ENCODE measurements at regions not wholly inside any gene's neighbourhood (a gene's known extent, or its start where the extent isn't known, plus 50 kb on each side); places are given as distances from the start of the nearest gene placed in this dataset.

- Mint-ChIP-seq H3K27ac (no peak overlapping the region), H3K9me3 (peaks cover 0 to 2% (median 0%) of the 10 kb centered on the region in 7 donors), H3K27me3 (peaks cover 4% of the 10 kb centered on the region), H3K4me3 (no peak overlapping the region), H3K4me1 (no peaks in the 10 kb centered on the region), H3K36me3 (no peaks in the 10 kb centered on the region)
- Histone ChIP-seq H3K27ac (ENCODE audit: insufficient read depth, low read length, poor library complexity, severe bottlenecking) (no peak overlapping the region), H3K4me1 (ENCODE audit: control insufficient read depth, insufficient read depth, low read length, poor library complexity, severe bottlenecking) (no peaks in the 10 kb centered on the region), H3K36me3 (ENCODE audit: control insufficient read depth, insufficient read depth, low read length) (no peaks in the 10 kb centered on the region), H3K4me3 (ENCODE audit: low read depth, low read length) (no peak overlapping the region), H3K27me3 (ENCODE audit: control insufficient read depth, insufficient read depth, low read length) (peaks cover 4% of the 10 kb centered on the region), H3K9me3 (ENCODE audit: control insufficient read depth in 2 of 2, low read length in 2 of 2) (no peaks in the 10 kb centered on the region)
- DNase-seq (peak in 1 of 3 donors; percentile 16), ATAC-seq (ENCODE audit: low read depth in 2 of 2) (no peak)
These were observed 64.9 kb downstream of the C6orf58 start for GRCh38 chr6:127641905-127642304.

All from CD4-positive, CD25-positive, alpha-beta regulatory T cell (primary cell).